Keratinocyte (primary cell): ENCODE measurements at regions not wholly inside any gene's neighbourhood (a gene's known extent, or its start where the extent isn't known, plus 50 kb on each side); places are given as distances from the start of the nearest gene placed in this dataset.

ENCODE experiments used
- DNase-seq: peaks from one replicate; pipeline ENCODE4 v3.0.0-alpha.2; 2011; ENCODE audit warnings: low read depth, missing footprints, low spot score
- FAIRE-seq: peaks from 2 replicates; lab custom pipeline; 2011; peaks lifted over from hg19 to GRCh38; lab: Jason Lieb, UNC
- H2AFZ ChIP-seq: 2 replicates; pipeline ENCODE4 v1.6.0; 2012; ENCODE audit warnings: low read length, control low read depth, inconsistent platforms; ENCODE audit not compliant: control insufficient read depth
- H3K27ac ChIP-seq: 2 replicates; pipeline ENCODE4 v1.5.1; 2011; ENCODE audit warnings: low read length; ENCODE audit not compliant: control insufficient read depth, insufficient read depth
- H3K27me3 ChIP-seq: 3 replicates; pipeline ENCODE4 v1.6.0; 2011; ENCODE audit warnings: low read length; ENCODE audit not compliant: control insufficient read depth, insufficient read depth; ENCODE audit errors: extremely low read depth
- H3K36me3 ChIP-seq, 2 experiments: 2 replicates in 1 of 2; 3 replicates in 1 of 2; pipeline ENCODE4 v1.5.1; 2011; ENCODE audit warnings: low read length in 2 of 2, mild to moderate bottlenecking in 1 of 2; ENCODE audit not compliant: control insufficient read depth in 2 of 2, insufficient read depth in 2 of 2; ENCODE audit errors: extremely low read depth in 1 of 2
- H3K4me1 ChIP-seq: 3 replicates; pipeline ENCODE4 v1.5.1; 2011; ENCODE audit warnings: low read length; ENCODE audit not compliant: control insufficient read depth, insufficient read depth; ENCODE audit errors: extremely low read depth
- H3K4me2 ChIP-seq: 3 replicates; pipeline ENCODE4 v1.6.0; 2011; ENCODE audit warnings: low read depth, low read length; ENCODE audit not compliant: control insufficient read depth, insufficient read depth; ENCODE audit errors: extremely low read depth
- H3K4me3 ChIP-seq, 3 experiments: fragments of 200-600 bp in 1 of 3; sonication (generic) in 1 of 3; 2 replicates in 2 of 3; 3 replicates in 1 of 3; pipeline ENCODE4 v1.5.1; 2011 to 2016; ENCODE audit warnings: low read length in 3 of 3, mild to moderate bottlenecking in 3 of 3, control low read depth in 2 of 3, inconsistent platforms in 1 of 3, low read depth in 1 of 3, mixed read lengths in 1 of 3, mixed run types in 1 of 3, moderate library complexity in 1 of 3; ENCODE audit not compliant: control insufficient read depth in 2 of 3, insufficient read depth in 2 of 3; ENCODE audit errors: extremely low read depth in 1 of 3
- H3K79me2 ChIP-seq: 2 replicates; pipeline ENCODE4 v1.6.0; 2012; ENCODE audit warnings: low read length; ENCODE audit not compliant: control insufficient read depth, insufficient read depth
- H3K9ac ChIP-seq: 3 replicates; pipeline ENCODE4 v1.6.0; 2011; ENCODE audit warnings: low read length; ENCODE audit not compliant: control insufficient read depth, insufficient read depth; ENCODE audit errors: extremely low read depth
- H3K9me1 ChIP-seq: 3 replicates; pipeline ENCODE4 v1.6.0; 2011; ENCODE audit warnings: low read length; ENCODE audit not compliant: control insufficient read depth, insufficient read depth; ENCODE audit errors: extremely low read depth
- H3K9me3 ChIP-seq: 2 replicates; pipeline ENCODE4 v1.5.1; 2012; ENCODE audit warnings: low read depth, low read length; ENCODE audit not compliant: control insufficient read depth
- H4K20me1 ChIP-seq: 3 replicates; pipeline ENCODE4 v1.6.0; 2011; ENCODE audit warnings: low read length; ENCODE audit not compliant: control insufficient read depth, insufficient read depth; ENCODE audit errors: extremely low read depth
- EZH2 ChIP-seq: IDR thresholded peaks from one replicate; pipeline ENCODE4 v1.6.1; 2012; ENCODE audit warnings: inconsistent platforms, mild to moderate bottlenecking, low read length, moderate library complexity
- dilution Hi-C: fragments of 300-500 bp; cut with MboI; formaldehyde crosslinking; loops from one replicate; pipeline ENCODE4 v1.7.0; 2020; ENCODE audit warnings: low sequenced_read_pairs; ENCODE audit not compliant: extremely low pct_ligation_motif_present
- TF ChIP-seq, protein P1 (sequence below), 3 experiments: IDR thresholded peaks in 1 of 3; conservative IDR thresholded peaks in 1 of 3; optimal IDR thresholded peaks in 1 of 3; 2 replicates in 2 of 3; 3 replicates in 1 of 3; pipeline versions ENCODE3 to v1.5.1; 2011; ENCODE audit warnings: low read length in 3 of 3, mild to moderate bottlenecking in 3 of 3, moderate library complexity in 2 of 3, control low read depth in 1 of 3, inconsistent platforms in 1 of 3; ENCODE audit not compliant: insufficient read depth in 2 of 3; ENCODE audit errors: extremely low read depth in 1 of 3

GRCh38 chr1:80982831-80983230, 817.9 kb upstream of the ADGRL2 start:
- Histone ChIP-seq H3K36me3 (no peaks in the 10 kb centered on the region), H3K4me1 (no peaks in the 10 kb centered on the region), H3K9me3 (no peaks in the 10 kb centered on the region), H3K9ac (no peak overlapping the region), H3K27me3 (peaks cover 3% of the 10 kb centered on the region), H3K4me3 (no peak overlapping the region), H3K9me1 (no peaks in the 10 kb centered on the region), H3K79me2 (no peaks in the 10 kb centered on the region), H3K27ac (no peak overlapping the region), H3K4me2 (no peak overlapping the region), H4K20me1 (no peaks in the 10 kb centered on the region), H2AFZ (no peak overlapping the region)
- FAIRE-seq (no peak), DNase-seq (no peak)
- dilution Hi-C loops, result no loop called here
- TF ChIP-seq EZH2, result no peak
- TF ChIP-seq, protein P1, sequence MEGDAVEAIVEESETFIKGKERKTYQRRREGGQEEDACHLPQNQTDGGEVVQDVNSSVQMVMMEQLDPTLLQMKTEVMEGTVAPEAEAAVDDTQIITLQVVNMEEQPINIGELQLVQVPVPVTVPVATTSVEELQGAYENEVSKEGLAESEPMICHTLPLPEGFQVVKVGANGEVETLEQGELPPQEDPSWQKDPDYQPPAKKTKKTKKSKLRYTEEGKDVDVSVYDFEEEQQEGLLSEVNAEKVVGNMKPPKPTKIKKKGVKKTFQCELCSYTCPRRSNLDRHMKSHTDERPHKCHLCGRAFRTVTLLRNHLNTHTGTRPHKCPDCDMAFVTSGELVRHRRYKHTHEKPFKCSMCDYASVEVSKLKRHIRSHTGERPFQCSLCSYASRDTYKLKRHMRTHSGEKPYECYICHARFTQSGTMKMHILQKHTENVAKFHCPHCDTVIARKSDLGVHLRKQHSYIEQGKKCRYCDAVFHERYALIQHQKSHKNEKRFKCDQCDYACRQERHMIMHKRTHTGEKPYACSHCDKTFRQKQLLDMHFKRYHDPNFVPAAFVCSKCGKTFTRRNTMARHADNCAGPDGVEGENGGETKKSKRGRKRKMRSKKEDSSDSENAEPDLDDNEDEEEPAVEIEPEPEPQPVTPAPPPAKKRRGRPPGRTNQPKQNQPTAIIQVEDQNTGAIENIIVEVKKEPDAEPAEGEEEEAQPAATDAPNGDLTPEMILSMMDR (optimal IDR thresholded peaks at IDR 0.05 in 1 of 3, IDR thresholded peaks at IDR 0.05 in 1 of 3, conservative IDR thresholded peaks at IDR 0.05 in 1 of 3; ENCODE audit: extremely low read depth in 1 of 3, insufficient read depth in 2 of 3, low read length in 3 of 3), result no peak

- H3K27ac ChIP-seq, result no peak overlapping the region
- H3K79me2 ChIP-seq, result no peaks in the 10 kb centered on the region
- H3K4me3 ChIP-seq, result no peak overlapping the region
- no peaks in the 10 kb centered on the region for H4K20me1 ChIP-seq
- no peaks in the 10 kb centered on the region for H3K4me1 ChIP-seq
- dilution Hi-C loops, result no loop called here
- no peak overlapping the region for H3K9ac ChIP-seq
- H2AFZ ChIP-seq, result no peak overlapping the region
- H3K27me3 ChIP-seq, result no peaks in the 10 kb centered on the region
- DNase-seq, result no peak
- no peak overlapping the region for H3K4me2 ChIP-seq
- no peaks in the 10 kb centered on the region for H3K9me3 ChIP-seq
- TF ChIP-seq, protein P1 (optimal IDR thresholded peaks at IDR 0.05 in 1 of 3, IDR thresholded peaks at IDR 0.05 in 1 of 3, conservative IDR thresholded peaks at IDR 0.05 in 1 of 3; ENCODE audit: extremely low read depth in 1 of 3, insufficient read depth in 2 of 3, low read length in 3 of 3), result no peak
- no peak for TF ChIP-seq EZH2
- FAIRE-seq, result no peak
- H3K9me1 ChIP-seq, result no peaks in the 10 kb centered on the region
- no peaks in the 10 kb centered on the region for H3K36me3 ChIP-seq
Measured at GRCh38 chr1:80973101-80973500, 827.6 kb upstream of the ADGRL2 start.
